NCI-H2029 (cell line): ENCODE measurements at regions not wholly inside any gene's neighbourhood (a gene's known extent, or its start where the extent isn't known, plus 50 kb on each side); places are given as distances from the start of the nearest gene placed in this dataset.

Experiments used
- DNase-seq: peaks from one replicate; lab custom pipeline; 2025; lab: John Stamatoyannopoulos, UW

GRCh38 chr7:130970196-130970595, 236.2 kb upstream of the KLF14 start:
- DNase-seq, result no peak

DNA sequence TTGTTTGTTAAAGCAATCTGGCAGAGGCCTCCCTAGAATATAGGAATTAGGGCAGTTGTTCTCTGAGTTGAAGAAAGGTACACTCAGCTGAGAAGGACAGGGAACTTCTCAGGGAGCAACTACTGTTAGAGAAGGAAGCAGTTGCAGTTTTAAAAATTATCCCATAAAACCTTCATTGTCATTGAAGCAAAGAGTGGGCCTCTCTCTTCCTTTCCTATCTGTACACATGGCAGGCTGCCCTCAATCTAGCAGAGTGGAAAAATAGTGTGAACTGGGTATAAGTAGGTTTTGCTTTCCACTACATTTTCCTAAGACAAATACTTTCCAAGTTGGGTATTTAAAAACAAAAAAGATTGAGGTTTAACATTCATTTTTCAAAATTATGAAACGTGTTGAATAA, 236.7 kb upstream of the KLF14 start:
- DNase-seq, result no peak

GRCh38 chr7:130971297-130971696, 237.3 kb upstream of the KLF14 start:
- no peak for DNase-seq

- DNase-seq, result no peak
Observed at GRCh38 chr7:130972201-130972600, 238.2 kb upstream of the KLF14 start.

GRCh38 chr7:130973637-130974036, 239.6 kb upstream of the KLF14 start:
- DNase-seq, result no peak

DNA sequence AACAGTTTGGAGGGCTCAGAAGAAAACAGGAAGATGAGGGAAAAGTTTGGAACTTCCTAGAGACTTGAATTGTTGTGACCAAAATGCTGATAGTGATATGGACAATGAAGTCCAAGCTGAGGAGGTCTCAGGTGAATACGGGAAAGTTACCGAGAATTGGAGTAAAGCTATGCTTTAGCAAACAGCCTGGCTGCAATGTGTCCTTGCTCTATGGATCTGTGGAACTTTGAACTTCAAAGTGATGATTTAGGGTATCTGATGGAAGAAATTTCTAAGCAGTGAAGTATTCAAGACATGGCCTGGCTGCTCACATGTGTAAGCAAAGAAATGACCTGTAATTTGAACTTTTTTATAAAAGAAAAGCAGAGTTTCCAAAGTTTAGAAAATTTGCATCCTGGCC, 240.2 kb upstream of the KLF14 start:
- DNase-seq, result no peak

- DNase-seq, result no peak
Observed at GRCh38 chr7:130974794-130975193, 240.8 kb upstream of the KLF14 start.

DNA sequence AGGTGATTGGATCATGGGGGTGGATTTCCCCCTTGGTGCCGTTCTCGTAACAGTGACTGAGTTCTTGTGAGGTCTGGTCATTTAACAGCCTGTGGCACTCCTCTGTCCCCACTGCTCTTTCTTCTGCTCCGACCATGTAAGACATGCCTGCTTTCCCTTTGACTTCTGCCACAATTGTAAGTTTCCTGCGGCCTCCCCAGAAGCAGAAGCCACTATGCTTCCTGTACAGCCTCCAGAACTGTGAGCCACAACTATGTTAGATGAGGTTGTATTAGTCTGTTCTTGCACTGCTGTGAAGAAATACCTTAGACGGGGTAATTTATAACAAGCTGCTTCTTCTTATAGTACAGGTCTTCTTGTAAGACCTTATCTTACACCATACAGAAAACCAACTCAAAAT, 241.7 kb upstream of the KLF14 start:
- no peak for DNase-seq

DNA sequence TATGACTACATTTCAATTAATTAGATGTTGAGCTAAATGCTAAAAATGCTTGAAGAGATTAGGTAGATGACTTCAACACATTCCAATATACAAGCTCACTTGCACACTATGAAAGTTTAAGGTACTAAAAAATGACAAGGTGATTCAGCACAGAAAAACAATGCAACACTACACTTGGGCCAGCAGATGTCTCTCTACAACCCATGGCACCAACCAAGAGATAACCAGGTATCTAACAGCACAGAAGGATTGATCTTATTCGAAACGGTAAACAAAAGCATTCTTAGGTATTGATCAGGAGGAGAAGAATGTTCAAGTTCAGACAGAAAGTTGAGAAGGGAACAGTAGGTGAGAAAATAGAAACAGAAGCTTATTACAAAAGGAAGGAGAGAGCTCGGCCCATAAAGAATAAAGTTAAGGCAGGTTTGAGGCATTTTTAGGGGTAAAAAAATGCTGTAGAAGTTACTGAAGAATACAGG, 248.2 kb upstream of the KLF14 start:
- peak; percentile 40 for DNase-seq

DNA sequence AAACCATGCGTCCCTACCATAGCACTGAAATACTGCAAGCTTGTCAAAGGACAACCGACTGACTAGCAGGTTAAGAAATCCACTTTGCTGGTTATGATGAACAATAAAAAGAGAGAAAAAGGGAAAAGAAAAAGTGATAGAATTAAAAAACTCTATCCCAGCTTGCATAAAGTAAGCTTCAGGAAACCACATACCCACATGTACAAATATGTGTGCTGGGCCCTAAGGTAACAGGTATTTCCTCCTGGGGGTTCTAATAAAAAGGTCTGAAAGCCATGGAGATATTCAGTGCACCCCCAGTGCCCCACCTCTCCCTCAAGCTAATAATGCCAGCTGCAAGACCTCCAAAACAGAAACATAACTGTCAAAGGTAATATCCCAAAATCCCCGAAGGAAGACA, 248.6 kb upstream of the KLF14 start:
- no peak for DNase-seq

DNA sequence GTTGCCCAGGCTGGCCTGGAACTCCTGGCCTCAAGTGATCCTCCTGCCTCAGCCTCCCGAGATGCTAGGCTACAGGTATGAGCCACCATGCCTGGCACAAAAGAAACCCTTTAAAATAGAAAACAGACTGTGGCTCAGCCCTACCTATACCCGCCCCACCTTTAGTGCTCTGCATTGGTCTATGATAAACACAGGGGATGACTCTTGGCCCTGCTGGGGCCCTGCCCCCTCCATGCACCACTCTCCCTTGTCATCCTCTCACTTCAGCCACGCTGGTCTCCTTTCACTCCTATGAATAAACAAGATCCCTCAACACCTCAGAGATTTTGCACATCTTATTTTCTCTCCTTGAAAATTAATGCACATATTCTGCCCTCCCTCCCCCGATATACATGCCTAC, 251.4 kb upstream of the KLF14 start:
- DNase-seq, result no peak

DNA sequence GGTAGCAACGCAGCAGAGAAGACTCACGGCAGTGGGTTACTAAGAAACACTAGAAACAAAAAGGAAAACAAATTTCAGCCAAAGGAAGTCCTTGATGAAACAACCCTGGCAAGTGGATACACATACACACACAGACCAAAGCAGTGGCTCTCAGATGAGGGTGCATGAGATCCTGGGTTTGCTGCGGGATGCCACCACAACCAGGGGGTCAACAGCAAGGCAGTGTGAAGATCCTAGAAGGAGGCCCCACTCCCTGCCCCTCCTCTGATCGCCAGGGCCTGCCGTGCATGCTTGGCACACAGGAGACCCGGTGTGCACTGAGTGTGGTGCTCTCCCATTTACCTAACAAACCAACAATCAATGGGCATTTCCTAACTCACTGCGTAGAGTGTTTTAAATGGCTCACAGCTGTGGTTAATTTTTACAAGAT, 252.3 kb upstream of the KLF14 start:
- DNase-seq, result no peak

- DNase-seq, result no peak
Observed at GRCh38 chr7:130987092-130987491, 253.1 kb upstream of the KLF14 start.

DNA sequence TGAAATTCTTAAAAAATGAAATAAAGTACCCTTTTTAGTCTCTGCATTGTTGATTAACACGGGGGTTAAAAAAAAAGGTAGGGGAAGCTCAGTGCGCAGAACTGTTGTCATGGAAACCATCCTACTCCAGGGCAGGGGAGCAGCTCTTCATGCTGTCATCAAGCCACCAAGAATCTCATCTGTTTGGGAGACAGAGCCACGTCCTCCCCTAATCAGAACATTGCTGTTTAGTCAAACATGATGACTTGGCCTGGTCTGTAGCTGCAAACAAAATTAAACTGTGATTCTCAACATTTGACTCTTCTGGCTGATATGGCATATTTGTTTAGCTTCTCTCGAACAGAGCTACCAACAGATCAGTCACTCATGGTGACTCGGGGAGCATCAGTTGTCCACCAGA, 254.4 kb upstream of the KLF14 start:
- no peak for DNase-seq

DNA sequence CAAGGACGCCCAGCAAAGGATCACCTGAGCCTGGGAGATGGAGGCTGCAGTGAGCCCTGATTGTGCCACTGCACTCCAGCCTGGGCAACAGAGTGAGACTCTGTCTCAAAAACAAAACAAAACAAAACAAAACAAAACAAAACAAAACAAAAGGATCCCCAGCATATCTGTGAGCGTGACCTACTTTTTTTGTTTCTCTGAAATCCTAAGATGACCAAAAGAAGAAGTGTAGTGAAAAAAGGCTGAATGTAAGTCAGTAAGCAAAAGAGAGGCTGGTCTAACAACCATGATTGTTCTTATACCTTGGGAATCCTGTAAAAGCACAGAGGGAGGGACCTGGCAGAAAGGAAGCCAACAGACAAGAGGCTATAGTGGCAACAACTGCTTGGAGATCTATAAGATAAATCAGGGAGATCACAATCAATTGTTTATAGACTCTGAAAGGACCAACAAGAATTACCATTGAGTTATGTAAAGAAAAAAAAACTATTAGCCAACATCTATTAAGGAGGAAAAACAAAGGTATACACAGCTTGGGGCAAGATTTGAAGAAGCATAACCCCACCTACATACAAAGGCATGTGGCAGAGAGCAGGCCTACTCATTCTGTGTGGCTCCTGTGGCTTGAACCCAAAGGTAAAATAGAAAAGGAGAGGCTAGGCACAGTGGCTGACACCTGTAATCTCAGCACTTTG, 255.2 kb upstream of the KLF14 start:
- DNase-seq, result no peak

- DNase-seq, result no peak
Observed at GRCh38 chr7:130990178-130990832, 256.3 kb upstream of the KLF14 start.

DNA sequence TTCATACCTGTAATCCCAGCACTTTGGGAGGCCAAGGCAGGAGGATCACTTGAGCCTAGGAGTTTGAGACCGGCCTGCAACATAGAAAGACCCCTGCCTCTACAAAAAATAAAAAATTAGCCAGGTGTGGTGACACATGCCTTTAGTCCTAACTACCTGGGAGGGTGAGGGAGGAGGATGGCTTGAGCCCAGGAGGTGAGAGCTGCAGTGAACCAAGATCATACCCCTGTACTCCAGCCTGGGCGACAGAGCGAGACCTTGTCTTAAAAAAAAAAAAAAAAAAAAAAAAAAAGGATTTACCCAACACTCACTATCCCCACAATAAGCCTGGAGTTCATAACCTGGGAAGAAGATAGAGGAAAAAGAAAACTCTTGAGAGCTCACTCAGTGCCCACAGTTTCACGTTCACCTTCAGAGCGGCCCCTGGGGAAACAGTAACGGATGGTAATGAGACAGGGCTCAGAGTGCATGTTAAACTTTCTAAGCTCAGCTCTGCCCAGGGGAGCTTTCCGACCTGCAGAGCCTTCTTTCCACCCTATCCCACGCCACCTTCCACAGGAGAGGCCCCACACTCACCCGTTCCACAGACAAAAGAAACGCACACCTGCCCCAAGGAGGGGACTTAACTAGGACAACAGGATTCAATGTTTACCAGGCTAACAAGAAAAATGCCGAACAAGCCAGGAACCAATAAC, 259.8 kb upstream of the KLF14 start:
- DNase-seq, result no peak

GRCh38 chr7:130994378-130995115, 260.5 kb upstream of the KLF14 start:
- no peak for DNase-seq

- DNase-seq, result no peak
Observed at GRCh38 chr7:130995252-130996081, 261.5 kb upstream of the KLF14 start.

DNA sequence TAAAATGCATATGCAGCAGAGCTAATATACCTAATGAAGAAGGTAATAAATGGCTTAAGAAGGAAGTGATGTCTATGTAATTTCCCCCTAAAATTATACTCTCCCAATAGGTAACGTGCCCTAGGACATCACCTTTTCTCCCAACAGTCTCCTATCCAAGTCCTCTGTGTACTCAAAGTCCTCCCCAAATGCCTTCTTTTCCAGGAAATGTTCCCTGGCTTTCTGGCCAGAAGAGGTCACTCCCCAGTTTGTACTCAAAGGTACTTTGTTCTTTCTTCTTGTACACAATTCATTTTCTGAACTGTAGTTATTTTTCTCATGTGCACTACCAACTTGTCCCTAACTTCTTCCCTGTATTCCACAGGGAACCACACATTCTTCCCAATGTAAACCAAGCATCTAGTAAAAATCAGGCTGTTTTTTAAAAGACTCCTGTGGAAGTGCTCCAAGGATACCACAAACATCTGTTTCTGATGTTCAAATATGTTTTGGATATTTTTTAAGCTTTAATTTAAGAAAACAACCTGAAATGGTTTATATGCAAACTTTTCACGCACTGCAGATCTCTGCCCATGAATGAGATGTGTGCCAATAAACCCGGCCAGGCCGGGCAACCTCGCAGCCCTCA, 262.3 kb upstream of the KLF14 start:
- no peak for DNase-seq

- DNase-seq, result peak; percentile 83
Observed at GRCh38 chr7:130996833-130997231, 262.8 kb upstream of the KLF14 start.
